Ishikawa (cell line): ENCODE measurements at regions not wholly inside any gene's neighbourhood (a gene's known extent, or its start where the extent isn't known, plus 50 kb on each side); places are given as distances from the start of the nearest gene placed in this dataset.

Experiments
- EGR1 ChIP-seq: IDR thresholded peaks from 2 replicates; pipeline ENCODE4 v1.6.1; 2012
- MAX ChIP-seq: IDR thresholded peaks from 2 replicates; pipeline ENCODE4 v1.6.1; 2012
- RAD21 ChIP-seq: IDR thresholded peaks from 2 replicates; pipeline ENCODE4 v1.6.1; 2012; ENCODE audit warnings: low read depth
- YY1 ChIP-seq: IDR thresholded peaks from 2 replicates; pipeline ENCODE4 v1.6.1; 2012; ENCODE audit warnings: low read depth

GRCh38 chr5:114055318-114056184, 306.3 kb upstream of the KCNN2 start:
- TF ChIP-seq MAX (peak; percentile 13; the same call in 1 of the 2 replicates), EGR1 (no peak), RAD21 (no peak), YY1 (no peak)
